ENCODE measurements at regions not wholly inside any gene's neighbourhood (a gene's known extent, or its start where the extent isn't known, plus 50 kb on each side); places are given as distances from the start of the nearest gene placed in this dataset.

GRCh38 chr4:11954093-11954492 lies 525.4 kb upstream of the HS3ST1 start:
- no peaks in the 10 kb centered on the region for H3K27me3 ChIP-seq (ENCODE audit: control insufficient read depth in 2 of 2, insufficient read depth in 2 of 2, low read length in 2 of 2)
- TF ChIP-seq SMAD3 (CRISPR knock-in tag; conservative IDR thresholded peaks at IDR 0.05) (no peak), BCL6 (CRISPR knock-in tag; IDR thresholded peaks at IDR 0.05) (no peak), ZBTB11 (CRISPR knock-in tag; IDR thresholded peaks at IDR 0.05) (no peak), KDM1A (IDR thresholded peaks at IDR 0.05) (no peak), JUN (IDR thresholded peaks at IDR 0.05; ENCODE audit: borderline replicate concordance, low read depth, low read length) (no peak), JUN (CRISPR knock-in tag; IDR thresholded peaks at IDR 0.05; ENCODE audit: borderline replicate concordance) (no peak), FOXK2 (conservative IDR thresholded peaks at IDR 0.05 in 1 of 2, IDR thresholded peaks at IDR 0.05 in 1 of 2; ENCODE audit: low read depth in 2 of 2) (no peak), ZNF766 (CRISPR knock-in tag; conservative IDR thresholded peaks at IDR 0.05) (no peak), ZFP1 (CRISPR knock-in tag; IDR thresholded peaks at IDR 0.05) (no peak), CEBPB (tag; IDR thresholded peaks at IDR 0.05) (no peak), HMGN3 (IDR thresholded peaks at IDR 0.05; ENCODE audit: borderline replicate concordance, extremely low read depth, insufficient read length, low read depth, low read length) (no peak), RBM22 (IDR thresholded peaks at IDR 0.05; ENCODE audit: low read depth, low read length, poor library complexity, severe bottlenecking) (no peak), ZNF347 (CRISPR knock-in tag; IDR thresholded peaks at IDR 0.05; ENCODE audit: low read depth) (no peak)
- TF ChIP-seq, protein P1, sequence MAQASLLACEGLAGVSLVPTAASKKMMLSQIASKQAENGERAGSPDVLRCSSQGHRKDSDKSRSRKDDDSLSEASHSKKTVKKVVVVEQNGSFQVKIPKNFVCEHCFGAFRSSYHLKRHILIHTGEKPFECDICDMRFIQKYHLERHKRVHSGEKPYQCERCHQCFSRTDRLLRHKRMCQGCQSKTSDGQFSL (CRISPR knock-in tag; IDR thresholded peaks at IDR 0.05), result no peak
- TF ChIP-seq, protein P1 (tag; IDR thresholded peaks at IDR 0.05), result no peak
- TF ChIP-seq, protein P2, sequence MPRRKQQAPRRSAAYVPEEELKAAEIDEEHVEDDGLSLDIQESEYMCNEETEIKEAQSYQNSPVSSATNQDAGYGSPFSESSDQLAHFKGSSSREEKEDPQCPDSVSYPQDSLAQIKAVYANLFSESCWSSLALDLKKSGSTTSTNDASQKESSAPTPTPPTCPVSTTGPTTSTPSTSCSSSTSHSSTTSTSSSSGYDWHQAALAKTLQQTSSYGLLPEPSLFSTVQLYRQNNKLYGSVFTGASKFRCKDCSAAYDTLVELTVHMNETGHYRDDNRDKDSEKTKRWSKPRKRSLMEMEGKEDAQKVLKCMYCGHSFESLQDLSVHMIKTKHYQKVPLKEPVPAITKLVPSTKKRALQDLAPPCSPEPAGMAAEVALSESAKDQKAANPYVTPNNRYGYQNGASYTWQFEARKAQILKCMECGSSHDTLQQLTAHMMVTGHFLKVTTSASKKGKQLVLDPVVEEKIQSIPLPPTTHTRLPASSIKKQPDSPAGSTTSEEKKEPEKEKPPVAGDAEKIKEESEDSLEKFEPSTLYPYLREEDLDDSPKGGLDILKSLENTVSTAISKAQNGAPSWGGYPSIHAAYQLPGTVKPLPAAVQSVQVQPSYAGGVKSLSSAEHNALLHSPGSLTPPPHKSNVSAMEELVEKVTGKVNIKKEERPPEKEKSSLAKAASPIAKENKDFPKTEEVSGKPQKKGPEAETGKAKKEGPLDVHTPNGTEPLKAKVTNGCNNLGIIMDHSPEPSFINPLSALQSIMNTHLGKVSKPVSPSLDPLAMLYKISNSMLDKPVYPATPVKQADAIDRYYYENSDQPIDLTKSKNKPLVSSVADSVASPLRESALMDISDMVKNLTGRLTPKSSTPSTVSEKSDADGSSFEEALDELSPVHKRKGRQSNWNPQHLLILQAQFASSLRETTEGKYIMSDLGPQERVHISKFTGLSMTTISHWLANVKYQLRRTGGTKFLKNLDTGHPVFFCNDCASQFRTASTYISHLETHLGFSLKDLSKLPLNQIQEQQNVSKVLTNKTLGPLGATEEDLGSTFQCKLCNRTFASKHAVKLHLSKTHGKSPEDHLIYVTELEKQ (CRISPR knock-in tag; IDR thresholded peaks at IDR 0.05), result no peak

More at GRCh38 chr4:11954093-11954492, 525.4 kb upstream of the HS3ST1 start:
- Histone ChIP-seq H3K9me1 (ENCODE audit: control insufficient read depth, insufficient read depth, low read length) (no peaks in the 10 kb centered on the region), H3K4me1 (replicated peaks in 1 of 2; ENCODE audit: control insufficient read depth in 2 of 2, insufficient read depth in 2 of 2, low read length in 2 of 2) (no peaks in the 10 kb centered on the region), H3K36me3 (ENCODE audit: control insufficient read depth, insufficient read depth, low read length) (no peaks in the 10 kb centered on the region), H3K9me3 (replicated peaks; ENCODE audit: control insufficient read depth, insufficient read depth, low read depth, low read length) (no peaks in the 10 kb centered on the region), H3K79me2 (ENCODE audit: control insufficient read depth, insufficient read depth, low read length) (no peaks in the 10 kb centered on the region), H3K4me2 (ENCODE audit: insufficient read depth, low read length) (no peak overlapping the region), H4K20me1 (replicated peaks; ENCODE audit: control insufficient read depth, insufficient read depth, low read length) (no peaks in the 10 kb centered on the region), H2AFZ (ENCODE audit: low read depth, low read length) (no peak overlapping the region), H3K4me3 (no peak overlapping the region), H3K9ac (ENCODE audit: insufficient read depth in 1 of 2, low read depth in 2 of 2, low read length in 2 of 2) (no peak overlapping the region), H3K27ac (ENCODE audit: extremely low read depth, low read depth, low read length) (no peak overlapping the region)
- WGBS (ENCODE audit: insufficient coverage, low coverage, missing lambda C conversion rate), result 4% methylated on average over 2 of the region's 2 CpGs
- DNase-seq (ENCODE audit: extremely low read depth in 1 of 4, low spot score in 3 of 4) (peak in 1 of 4 experiments; percentile 8), FAIRE-seq (no peak), ATAC-seq (no peak)
- BruUV-seq (replicated peaks), result no TSS peak
- in situ Hi-C loops (cut with MboI), result no loop called here
- intact Hi-C loops (cut with micrococcal nuclease), result no loop called here
- ChIA-PET CTCF (ENCODE audit: low intra/inter-chr PET ratio) (no interaction called here), POLR2A (no interaction called here)

Data from K562 (cell line).